ENCODE measurements at regions not wholly inside any gene's neighbourhood (a gene's known extent, or its start where the extent isn't known, plus 50 kb on each side); places are given as distances from the start of the nearest gene placed in this dataset.

DNA sequence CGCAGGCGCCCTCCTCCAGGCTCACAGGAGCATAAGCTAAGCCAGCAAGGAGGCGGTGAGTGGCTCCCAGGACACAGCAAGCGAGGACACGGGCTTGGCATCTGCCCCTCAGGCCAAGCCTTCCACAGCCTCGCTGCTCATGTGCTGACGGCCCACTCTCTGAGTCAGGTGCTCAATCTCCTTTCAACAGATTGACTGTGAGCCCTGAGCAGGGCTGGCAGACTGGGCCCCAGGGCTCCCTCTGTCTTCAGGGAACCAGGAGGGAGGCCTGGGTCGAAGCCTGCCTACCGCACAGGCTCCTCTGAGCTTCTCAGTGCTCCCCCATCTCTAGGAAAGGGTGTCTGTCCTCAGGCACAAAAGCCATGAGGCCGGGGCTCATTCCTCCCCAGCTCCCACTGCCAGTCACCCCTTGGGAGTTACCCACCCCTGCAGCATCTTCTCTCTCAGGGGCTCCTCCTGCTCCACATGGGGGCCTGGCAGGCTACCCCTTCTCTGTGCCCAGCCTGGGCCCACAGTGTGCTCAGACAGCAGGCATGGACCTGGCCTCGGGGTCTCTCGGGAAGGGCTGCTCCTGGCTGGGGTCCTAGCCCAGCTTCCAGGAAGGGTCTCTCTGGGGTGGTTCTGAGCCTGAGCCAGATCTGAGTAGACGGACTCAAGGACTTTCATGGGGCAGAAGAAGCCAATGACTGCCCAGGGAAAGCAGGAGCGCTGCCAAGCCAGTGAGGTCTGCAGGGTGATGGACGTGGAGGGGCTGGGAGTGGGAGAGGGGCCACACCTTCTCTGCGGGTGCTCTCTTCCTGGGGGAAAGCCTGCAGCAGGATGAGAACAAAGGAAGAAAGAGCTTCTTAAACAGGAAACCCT is 138.0 kb upstream of the GPC1 start:
- DNase-seq (ENCODE audit: low read depth in 2 of 2): no peak

DNA sequence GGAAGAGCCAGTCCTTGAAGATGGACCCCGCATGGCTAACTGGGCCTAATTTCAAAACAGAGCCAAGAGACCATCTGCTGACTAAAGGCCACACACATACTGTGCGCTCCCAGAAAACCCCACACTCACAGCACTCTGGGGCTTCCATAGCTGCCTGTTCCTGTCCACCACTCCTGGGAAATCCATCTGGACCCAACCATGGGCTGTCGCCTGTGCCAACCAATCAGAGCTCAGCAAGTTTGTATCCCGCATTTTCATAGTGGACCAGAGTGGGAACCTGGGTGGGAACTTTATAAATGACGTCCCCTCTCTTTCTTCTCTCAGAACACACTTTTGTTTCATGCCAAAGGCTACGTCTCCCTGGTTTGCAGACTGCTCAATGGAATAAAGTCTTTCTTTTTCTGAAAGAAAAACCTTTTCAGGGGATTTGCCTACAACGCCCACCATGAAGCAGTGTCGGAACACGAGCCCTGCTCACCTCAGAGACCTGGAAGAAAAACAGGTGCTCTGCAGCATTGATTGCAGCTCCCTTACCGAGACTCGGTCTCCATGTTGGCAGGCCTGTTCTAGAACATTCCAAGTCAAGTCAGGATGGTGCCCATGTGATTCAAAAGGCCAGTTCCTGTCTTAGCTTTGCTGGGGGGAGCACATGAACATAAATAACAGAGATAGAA is 137.2 kb upstream of the GPC1 start:
- no peak for DNase-seq (ENCODE audit: low read depth in 2 of 2)

DNA sequence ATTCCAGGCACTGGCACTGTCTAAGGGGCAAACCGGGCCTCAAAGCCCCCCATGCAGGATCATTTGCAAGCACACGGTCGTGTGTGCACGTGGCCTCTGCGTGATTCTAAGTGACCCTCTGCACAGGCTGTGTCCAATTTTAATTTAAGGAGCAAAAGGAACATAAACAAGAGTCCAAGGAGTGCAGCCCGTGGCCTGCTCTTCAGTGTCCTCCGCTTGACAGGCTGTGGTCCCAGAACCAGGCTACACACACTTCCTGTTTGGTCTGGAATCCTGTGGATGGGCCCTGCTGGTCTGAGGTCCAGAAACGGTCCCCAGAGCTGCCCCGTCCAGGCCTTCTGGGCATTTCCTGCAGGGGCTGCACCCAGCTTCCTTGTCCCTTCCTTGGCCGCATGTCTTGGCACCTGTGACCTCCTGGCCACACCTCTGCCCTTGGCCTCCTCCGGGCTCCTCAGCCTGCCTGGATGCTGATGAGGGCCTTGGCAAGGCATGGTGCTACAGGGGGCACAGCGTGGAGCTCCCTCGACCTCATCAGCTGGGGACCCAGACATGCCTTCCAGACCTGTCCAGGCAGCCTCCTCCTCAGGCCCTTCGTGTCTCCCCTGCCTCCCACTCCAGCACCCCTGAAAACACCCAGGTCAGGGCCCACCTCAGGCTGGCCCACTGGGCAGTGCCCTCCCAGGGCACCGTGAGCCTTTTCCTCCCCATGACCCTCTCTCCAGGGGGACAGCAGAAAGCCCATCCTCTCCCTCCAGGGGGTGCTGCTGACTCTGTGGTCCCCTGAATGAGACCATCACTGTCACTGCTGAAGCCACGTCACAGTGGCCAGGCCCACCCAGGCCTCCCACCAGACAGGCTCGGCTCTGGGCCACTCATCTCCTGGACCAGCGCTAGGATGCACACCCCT is 136.4 kb upstream of the GPC1 start:
- no peak for DNase-seq (ENCODE audit: low read depth in 2 of 2)

DNA sequence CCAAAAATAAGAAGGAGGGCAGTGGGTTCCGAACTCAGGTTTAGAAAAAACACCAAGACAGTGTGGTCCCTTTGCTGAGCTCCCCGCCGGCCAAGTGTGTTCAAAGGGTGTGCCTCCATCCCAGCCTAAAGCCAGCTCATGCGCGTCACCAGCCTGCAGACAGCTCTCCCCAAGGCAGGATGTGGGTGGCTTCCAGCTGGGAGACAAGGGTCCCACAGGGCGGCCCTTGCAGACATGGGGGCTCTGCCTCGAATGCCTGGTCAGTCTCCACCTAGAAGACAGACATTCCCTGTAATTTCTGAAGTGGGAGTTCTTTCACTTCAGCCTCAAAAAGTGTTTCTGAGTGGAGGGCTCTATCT is 135.8 kb upstream of the GPC1 start:
- no peak for DNase-seq (ENCODE audit: low read depth in 2 of 2)

GRCh38 chr2:240300261-240300821 is 135.1 kb upstream of the GPC1 start:
- DNase-seq (ENCODE audit: low read depth in 2 of 2): no peak

DNA sequence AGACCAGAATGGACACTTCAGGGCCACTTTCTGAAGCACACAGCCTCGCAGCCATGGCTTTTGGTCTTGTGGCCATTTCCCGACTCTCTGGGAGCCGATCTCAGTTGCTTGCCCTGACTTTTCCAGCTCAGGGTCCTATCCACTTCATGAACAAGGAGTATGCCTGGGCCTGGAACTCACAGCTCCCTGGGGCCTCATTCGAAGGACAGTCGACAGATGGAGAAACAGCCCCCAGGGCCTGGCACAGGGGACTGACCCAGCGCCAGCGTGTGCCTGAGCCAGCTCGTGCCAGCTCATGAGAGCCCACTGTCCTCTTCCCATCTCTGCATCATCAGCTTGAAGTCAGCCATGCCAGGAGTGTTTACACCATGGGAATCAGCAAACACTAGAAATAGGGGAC is 134.6 kb upstream of the GPC1 start:
- no peak for DNase-seq (ENCODE audit: low read depth in 2 of 2)

DNA sequence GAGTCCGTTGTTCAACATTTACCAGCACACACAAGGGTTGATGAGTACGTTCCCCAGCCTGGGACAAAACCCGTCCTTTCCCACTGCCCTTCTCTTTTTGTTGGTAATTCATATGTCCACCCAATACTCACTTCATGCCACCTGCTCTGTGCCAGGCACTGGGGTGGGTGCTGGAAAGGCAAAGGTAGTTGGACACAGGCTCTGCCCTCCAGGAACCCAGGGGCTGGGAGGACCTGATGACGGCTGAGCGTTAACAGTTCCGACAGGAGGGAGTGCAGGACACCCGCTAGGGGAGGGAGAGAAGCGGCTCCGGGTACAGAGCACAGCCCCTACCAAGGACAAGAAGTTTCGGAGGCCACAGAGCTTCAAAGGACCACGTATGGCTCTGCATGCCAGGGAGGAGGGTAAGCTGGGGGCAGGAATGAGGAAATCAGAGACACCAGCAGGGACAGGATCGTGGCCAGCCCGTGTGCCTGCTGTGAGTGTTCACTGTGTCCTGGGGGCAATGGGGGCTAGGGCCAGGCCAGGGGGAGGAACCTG is 134.1 kb upstream of the GPC1 start:
- DNase-seq (ENCODE audit: low read depth in 2 of 2): no peak

- DNase-seq (ENCODE audit: low read depth in 2 of 2): no peak
Measured at GRCh38 chr2:240302041-240302440, 133.4 kb upstream of the GPC1 start.

- no peak for DNase-seq (ENCODE audit: low read depth in 2 of 2)
Measured at GRCh38 chr2:240302933-240303595, 132.4 kb upstream of the GPC1 start.

GRCh38 chr2:240303896-240304745 is 131.3 kb upstream of the GPC1 start:
- no peak for DNase-seq (ENCODE audit: low read depth in 2 of 2)

DNA sequence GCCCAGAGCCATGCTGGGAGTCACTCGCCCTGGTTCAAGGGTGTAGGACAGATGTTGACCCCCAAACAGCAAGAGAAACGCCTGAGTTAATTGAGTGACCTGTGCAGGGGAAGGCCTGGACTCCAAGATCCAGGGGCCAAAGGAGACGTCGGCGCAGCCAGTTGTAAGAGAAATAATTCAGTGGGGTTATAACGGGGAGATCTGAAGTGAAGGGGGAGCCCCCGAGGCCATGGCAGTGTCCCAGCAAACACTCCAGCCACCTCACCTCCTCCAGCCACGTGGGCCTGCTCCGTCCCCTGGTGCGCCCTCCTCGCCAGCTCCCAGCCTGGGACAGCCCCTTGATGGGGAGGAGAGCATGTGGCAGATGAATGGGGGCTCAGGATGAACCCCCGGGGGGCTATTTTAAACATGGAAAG is 130.7 kb upstream of the GPC1 start:
- no peak for DNase-seq (ENCODE audit: low read depth in 2 of 2)

GRCh38 chr2:240305369-240305962 is 130.0 kb upstream of the GPC1 start:
- no peak for DNase-seq (ENCODE audit: low read depth in 2 of 2)

- DNase-seq (ENCODE audit: low read depth in 2 of 2): no peak
Measured at GRCh38 chr2:240306185-240306584, 129.3 kb upstream of the GPC1 start.

GRCh38 chr2:240308111-240308651 is 127.3 kb upstream of the GPC1 start:
- DNase-seq (ENCODE audit: low read depth in 2 of 2): no peak

DNA sequence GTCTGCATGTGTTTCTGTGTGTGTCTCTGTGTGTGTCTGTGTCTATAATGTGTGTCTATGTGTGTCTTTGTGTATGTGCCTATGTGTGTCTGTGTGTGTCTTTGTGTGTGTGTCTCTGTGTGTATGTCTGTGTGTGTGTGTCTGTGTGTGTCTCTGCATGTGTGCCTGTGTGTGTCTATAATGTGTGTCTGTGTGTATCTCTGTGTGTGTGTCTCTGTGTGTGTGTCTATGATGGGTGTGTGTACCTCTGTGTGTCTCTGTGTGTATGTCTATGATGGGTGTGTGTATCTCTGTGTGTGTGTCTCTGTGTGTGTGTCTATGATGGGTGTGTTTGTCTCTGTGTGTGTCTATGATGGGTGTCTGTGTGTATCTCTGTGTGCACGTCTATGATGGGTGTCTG is 126.2 kb upstream of the GPC1 start:
- DNase-seq (ENCODE audit: low read depth in 2 of 2): no peak

DNA sequence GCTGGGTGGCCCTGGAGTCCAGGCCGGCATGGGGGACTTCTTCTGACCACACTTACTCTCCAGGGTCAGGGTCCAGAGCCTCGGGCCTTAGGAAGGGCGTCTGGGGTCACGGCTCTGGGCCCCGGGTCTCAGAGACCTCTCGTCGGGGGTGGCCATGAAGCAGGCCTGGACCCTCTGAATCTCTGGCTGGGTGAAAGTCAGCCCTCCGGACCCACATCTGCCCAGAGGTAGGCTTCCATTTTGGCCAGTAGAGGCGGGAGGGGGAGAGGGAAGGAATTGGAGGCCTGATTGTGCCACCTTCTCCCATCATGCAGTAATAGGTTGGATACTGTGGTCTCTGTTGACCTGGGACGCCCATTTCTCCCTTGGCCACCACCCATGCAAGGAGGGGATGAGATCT is 125.3 kb upstream of the GPC1 start:
- DNase-seq (ENCODE audit: low read depth in 2 of 2): no peak

- DNase-seq (ENCODE audit: low read depth in 2 of 2): no peak
Measured at GRCh38 chr2:240310645-240311044, 124.8 kb upstream of the GPC1 start.

DNA sequence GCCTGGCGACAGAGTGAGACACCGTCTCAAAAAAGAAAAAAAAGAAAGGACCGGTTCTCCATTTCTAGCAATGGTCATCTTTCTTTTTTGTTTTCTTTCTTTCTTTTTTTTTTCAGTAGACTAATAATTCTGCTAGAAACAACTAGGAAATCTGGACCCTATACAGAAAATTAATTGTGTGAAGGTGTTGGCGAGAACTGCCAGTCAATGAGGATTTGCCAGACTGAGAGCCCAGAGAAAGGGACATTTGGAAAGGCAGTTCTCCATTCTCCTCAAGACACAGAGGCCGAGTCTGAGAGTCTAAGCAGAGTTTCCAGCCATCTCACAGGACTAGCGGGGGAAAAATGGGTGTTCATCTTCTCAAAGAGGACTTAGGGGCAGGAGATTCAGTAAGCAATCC is 123.6 kb upstream of the GPC1 start:
- DNase-seq (ENCODE audit: low read depth in 2 of 2): no peak

GRCh38 chr2:240319221-240319854 is 116.1 kb upstream of the GPC1 start:
- no peak for DNase-seq (ENCODE audit: low read depth in 2 of 2)

Data from activated CD8-positive, alpha-beta memory T cell treated with anti-CD3 and anti-CD28 coated beads for 4 hours (primary cell).